ENCODE measurements at regions not wholly inside any gene's neighbourhood (a gene's known extent, or its start where the extent isn't known, plus 50 kb on each side); places are given as distances from the start of the nearest gene placed in this dataset.

- H3K27ac ChIP-seq: no peak overlapping the region
- DNase-seq: no peak
- TF ChIP-seq, protein P1, sequence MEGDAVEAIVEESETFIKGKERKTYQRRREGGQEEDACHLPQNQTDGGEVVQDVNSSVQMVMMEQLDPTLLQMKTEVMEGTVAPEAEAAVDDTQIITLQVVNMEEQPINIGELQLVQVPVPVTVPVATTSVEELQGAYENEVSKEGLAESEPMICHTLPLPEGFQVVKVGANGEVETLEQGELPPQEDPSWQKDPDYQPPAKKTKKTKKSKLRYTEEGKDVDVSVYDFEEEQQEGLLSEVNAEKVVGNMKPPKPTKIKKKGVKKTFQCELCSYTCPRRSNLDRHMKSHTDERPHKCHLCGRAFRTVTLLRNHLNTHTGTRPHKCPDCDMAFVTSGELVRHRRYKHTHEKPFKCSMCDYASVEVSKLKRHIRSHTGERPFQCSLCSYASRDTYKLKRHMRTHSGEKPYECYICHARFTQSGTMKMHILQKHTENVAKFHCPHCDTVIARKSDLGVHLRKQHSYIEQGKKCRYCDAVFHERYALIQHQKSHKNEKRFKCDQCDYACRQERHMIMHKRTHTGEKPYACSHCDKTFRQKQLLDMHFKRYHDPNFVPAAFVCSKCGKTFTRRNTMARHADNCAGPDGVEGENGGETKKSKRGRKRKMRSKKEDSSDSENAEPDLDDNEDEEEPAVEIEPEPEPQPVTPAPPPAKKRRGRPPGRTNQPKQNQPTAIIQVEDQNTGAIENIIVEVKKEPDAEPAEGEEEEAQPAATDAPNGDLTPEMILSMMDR (IDR thresholded peaks at IDR 0.05; ENCODE audit: low read depth, low read length): no peak
- no peaks in the 10 kb centered on the region for H3K36me3 ChIP-seq
- H3K9me3 ChIP-seq (ENCODE audit: severe bottlenecking): no peaks in the 10 kb centered on the region
- no peaks in the 10 kb centered on the region for H3K27me3 ChIP-seq (ENCODE audit: insufficient read depth, low read depth, severe bottlenecking)
- no peak overlapping the region for H3K4me3 ChIP-seq (ENCODE audit: low read depth, low read length)
Observed at GRCh38 chr1:219533280-219533679, 79.6 kb downstream of the ZC3H11B start.

- no peak for DNase-seq
- Histone ChIP-seq H3K4me3 (ENCODE audit: low read depth, low read length) (no peak overlapping the region), H3K36me3 (no peaks in the 10 kb centered on the region), H3K9me3 (ENCODE audit: severe bottlenecking) (no peaks in the 10 kb centered on the region), H3K27ac (no peak overlapping the region), H3K27me3 (ENCODE audit: insufficient read depth, low read depth, severe bottlenecking) (no peaks in the 10 kb centered on the region)
- TF ChIP-seq, protein P1 (IDR thresholded peaks at IDR 0.05; ENCODE audit: low read depth, low read length): no peak
Observed at GRCh38 chr1:219529116-219529515, 83.8 kb downstream of the ZC3H11B start.

DNA sequence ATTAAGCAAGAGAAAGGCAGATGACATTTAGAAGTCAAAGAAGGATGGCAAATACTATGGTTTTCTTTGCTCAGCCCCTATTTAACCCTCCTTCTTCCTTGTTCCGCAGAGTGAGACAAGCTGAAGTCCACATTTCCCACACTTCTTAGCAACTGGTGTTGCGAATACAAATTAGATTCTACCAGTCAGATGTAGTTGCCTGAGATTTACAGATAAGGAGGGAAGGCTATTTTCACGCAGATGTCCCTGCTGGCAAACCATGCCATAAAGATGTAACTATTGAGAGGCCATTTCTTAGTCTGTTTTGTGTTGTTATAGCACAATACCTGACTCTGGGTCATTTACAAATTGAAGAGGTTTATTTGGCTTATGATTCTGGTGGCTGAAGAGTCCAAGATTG, 84.3 kb downstream of the ZC3H11B start:
- H3K36me3 ChIP-seq: no peaks in the 10 kb centered on the region
- TF ChIP-seq, protein P1 (IDR thresholded peaks at IDR 0.05; ENCODE audit: low read depth, low read length): no peak
- H3K27me3 ChIP-seq (ENCODE audit: insufficient read depth, low read depth, severe bottlenecking): no peaks in the 10 kb centered on the region
- no peak overlapping the region for H3K27ac ChIP-seq
- no peak for DNase-seq
- H3K9me3 ChIP-seq (ENCODE audit: severe bottlenecking): no peaks in the 10 kb centered on the region
- H3K4me3 ChIP-seq (ENCODE audit: low read depth, low read length): no peak overlapping the region

DNA sequence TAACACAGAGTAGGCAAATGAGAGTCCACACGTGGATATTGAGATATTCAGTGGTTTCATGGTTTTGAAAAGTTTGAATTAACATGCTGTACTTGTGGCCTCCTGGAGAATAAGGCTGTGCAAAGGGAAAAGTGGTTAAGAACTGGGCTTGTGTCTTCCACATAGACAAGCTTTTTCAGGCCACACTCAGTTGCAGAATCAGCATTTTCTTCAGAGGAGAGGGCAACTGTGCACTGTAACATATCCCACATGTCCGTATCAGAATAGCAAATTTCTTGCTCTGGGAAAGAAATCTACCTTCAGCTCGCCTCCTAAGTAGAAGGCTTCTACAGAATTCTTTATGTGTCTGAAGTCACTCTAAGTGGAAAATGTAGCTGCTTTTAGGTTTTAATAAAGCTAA, 84.9 kb downstream of the ZC3H11B start:
- H3K27ac ChIP-seq: no peak overlapping the region
- H3K36me3 ChIP-seq: no peaks in the 10 kb centered on the region
- no peak for DNase-seq
- no peaks in the 10 kb centered on the region for H3K9me3 ChIP-seq (ENCODE audit: severe bottlenecking)
- TF ChIP-seq, protein P1 (IDR thresholded peaks at IDR 0.05; ENCODE audit: low read depth, low read length): no peak
- H3K27me3 ChIP-seq (ENCODE audit: insufficient read depth, low read depth, severe bottlenecking): no peaks in the 10 kb centered on the region
- no peak overlapping the region for H3K4me3 ChIP-seq (ENCODE audit: low read depth, low read length)

DNA sequence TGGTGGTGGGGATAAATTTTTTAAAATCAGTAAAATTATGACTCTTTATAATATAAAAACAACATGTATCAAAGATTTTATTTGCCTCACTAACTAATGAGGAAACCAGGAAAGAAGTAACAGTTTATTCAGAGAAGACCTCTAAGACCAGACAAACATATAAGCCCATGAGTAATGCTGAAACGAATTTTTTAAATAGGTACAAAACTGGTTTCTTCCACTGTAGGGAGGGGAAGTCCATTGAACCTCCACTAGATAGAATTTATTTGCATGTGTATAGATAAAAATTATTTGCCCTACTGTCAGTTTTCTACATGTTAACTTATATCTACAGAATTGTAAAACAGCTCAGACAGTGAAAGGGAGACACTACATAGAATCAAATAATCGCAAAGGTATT, 86.8 kb downstream of the ZC3H11B start:
- no peaks in the 10 kb centered on the region for H3K9me3 ChIP-seq (ENCODE audit: severe bottlenecking)
- no peaks in the 10 kb centered on the region for H3K27me3 ChIP-seq (ENCODE audit: insufficient read depth, low read depth, severe bottlenecking)
- no peak overlapping the region for H3K27ac ChIP-seq
- no peak for DNase-seq
- TF ChIP-seq, protein P1 (IDR thresholded peaks at IDR 0.05; ENCODE audit: low read depth, low read length): no peak
- H3K4me3 ChIP-seq (ENCODE audit: low read depth, low read length): no peak overlapping the region
- no peaks in the 10 kb centered on the region for H3K36me3 ChIP-seq

DNA sequence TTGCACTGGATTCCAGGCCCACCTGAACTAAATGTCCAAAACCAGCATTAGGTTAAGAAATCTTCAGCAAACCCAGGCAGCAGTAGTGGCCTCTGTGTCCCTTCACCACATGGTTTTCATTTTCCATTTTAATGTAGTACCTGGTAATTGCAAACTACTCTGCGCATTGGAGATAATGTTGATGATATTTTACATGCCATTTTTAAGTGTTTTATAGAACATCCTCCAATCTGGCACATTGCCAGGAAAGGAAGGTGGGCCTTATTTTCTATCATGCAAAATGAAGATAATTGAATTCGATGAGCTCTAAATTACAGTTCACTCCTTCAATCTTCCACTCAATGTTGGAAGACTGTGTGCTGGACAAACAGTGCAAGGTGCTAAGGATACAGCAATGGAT, 89.5 kb downstream of the ZC3H11B start:
- no peaks in the 10 kb centered on the region for H3K36me3 ChIP-seq
- no peaks in the 10 kb centered on the region for H3K27me3 ChIP-seq (ENCODE audit: insufficient read depth, low read depth, severe bottlenecking)
- no peaks in the 10 kb centered on the region for H3K9me3 ChIP-seq (ENCODE audit: severe bottlenecking)
- no peak overlapping the region for H3K4me3 ChIP-seq (ENCODE audit: low read depth, low read length)
- H3K27ac ChIP-seq: no peak overlapping the region
- TF ChIP-seq, protein P1 (IDR thresholded peaks at IDR 0.05; ENCODE audit: low read depth, low read length): no peak
- no peak for DNase-seq

All from WERI-Rb-1 (cell line).